Astrocyte (in vitro differentiated cells and primary cell): ENCODE measurements at regions not wholly inside any gene's neighbourhood (a gene's known extent, or its start where the extent isn't known, plus 50 kb on each side); places are given as distances from the start of the nearest gene placed in this dataset.

Experiments
- DNase-seq: peaks from one replicate; pipeline ENCODE4 v3.0.0-alpha.2; 2010; ENCODE audit warnings: low read depth
- FAIRE-seq: peaks from 2 replicates; lab custom pipeline; 2011; peaks lifted over from hg19 to GRCh38; lab: Jason Lieb, UNC
- H2AFZ ChIP-seq: 2 replicates; pipeline ENCODE4 v1.6.0; 2012; ENCODE audit warnings: low read depth, low read length, inconsistent platforms
- H3K27ac ChIP-seq: 2 replicates; pipeline ENCODE4 v1.5.1; 2011; ENCODE audit warnings: low read depth, low read length, inconsistent platforms
- H3K27me3 ChIP-seq: 2 replicates; pipeline ENCODE4 v1.6.0; 2011; ENCODE audit warnings: low read length, inconsistent platforms; ENCODE audit not compliant: insufficient read depth
- H3K36me3 ChIP-seq: 2 replicates; pipeline ENCODE4 v1.5.1; 2011; ENCODE audit warnings: low read length, inconsistent platforms; ENCODE audit not compliant: insufficient read depth
- H3K4me1 ChIP-seq: 2 replicates; pipeline ENCODE4 v1.5.1; 2011; ENCODE audit warnings: low read length, inconsistent platforms; ENCODE audit not compliant: insufficient read depth
- H3K4me2 ChIP-seq: 2 replicates; pipeline ENCODE4 v1.6.0; 2012; ENCODE audit warnings: low read length, inconsistent platforms
- H3K4me3 ChIP-seq: 2 replicates; pipeline ENCODE4 v1.5.1; 2011; ENCODE audit warnings: low read depth, mild to moderate bottlenecking, low read length, inconsistent platforms; ENCODE audit not compliant: insufficient read depth
- H3K79me2 ChIP-seq: 2 replicates; pipeline ENCODE4 v1.6.0; 2012; ENCODE audit warnings: mild to moderate bottlenecking, low read length, inconsistent platforms; ENCODE audit not compliant: insufficient read depth
- H3K9ac ChIP-seq: 2 replicates; pipeline ENCODE4 v1.6.0; 2012; ENCODE audit warnings: mild to moderate bottlenecking, low read length, inconsistent platforms
- H3K9me3 ChIP-seq: 2 replicates; pipeline ENCODE4 v1.5.1; 2012; ENCODE audit warnings: low read depth, mild to moderate bottlenecking, low read length, inconsistent platforms; ENCODE audit not compliant: insufficient read depth
- H4K20me1 ChIP-seq: 2 replicates; pipeline ENCODE4 v1.6.0; 2012; ENCODE audit warnings: low read length, inconsistent platforms; ENCODE audit not compliant: insufficient read depth
- H3K27ac Mint-ChIP-seq: one replicate; pipeline ENCODE4 v1.8.0; 2021; ENCODE audit warnings: mild to moderate bottlenecking, mixed read lengths; ENCODE audit not compliant: unreplicated experiment
- H3K27me3 Mint-ChIP-seq: one replicate; pipeline ENCODE4 v1.8.0; 2021; ENCODE audit warnings: low read depth, mixed read lengths; ENCODE audit not compliant: unreplicated experiment
- H3K36me3 Mint-ChIP-seq: one replicate; pipeline ENCODE4 v1.8.0; 2021; ENCODE audit warnings: low read depth, mixed read lengths; ENCODE audit not compliant: unreplicated experiment
- H3K4me1 Mint-ChIP-seq: one replicate; pipeline ENCODE4 v1.8.0; 2021; ENCODE audit warnings: low read depth, mixed read lengths; ENCODE audit not compliant: unreplicated experiment
- H3K4me3 Mint-ChIP-seq: one replicate; pipeline ENCODE4 v1.8.0; 2021; ENCODE audit warnings: mild to moderate bottlenecking, moderate library complexity, mixed read lengths; ENCODE audit not compliant: unreplicated experiment
- H3K9me3 Mint-ChIP-seq: one replicate; pipeline ENCODE4 v1.8.0; 2021; ENCODE audit warnings: mild to moderate bottlenecking, mixed read lengths; ENCODE audit not compliant: unreplicated experiment
- EZH2 ChIP-seq: IDR thresholded peaks from 2 replicates; pipeline ENCODE4 v1.6.1; 2012; ENCODE audit warnings: mild to moderate bottlenecking, low read length, inconsistent platforms; ENCODE audit not compliant: insufficient read depth
- TF ChIP-seq, protein P1 (sequence below): IDR thresholded peaks from 2 replicates; pipeline ENCODE4 v1.5.1; 2011; ENCODE audit warnings: low read depth, mild to moderate bottlenecking, inconsistent platforms, low read length, moderate library complexity; ENCODE audit not compliant: insufficient read depth

GRCh38 chr18:34448662-34449061 lies 223.9 kb upstream of the NOL4 start:
- no peak overlapping the region for H3K4me3 ChIP-seq
- TF ChIP-seq, protein P1, sequence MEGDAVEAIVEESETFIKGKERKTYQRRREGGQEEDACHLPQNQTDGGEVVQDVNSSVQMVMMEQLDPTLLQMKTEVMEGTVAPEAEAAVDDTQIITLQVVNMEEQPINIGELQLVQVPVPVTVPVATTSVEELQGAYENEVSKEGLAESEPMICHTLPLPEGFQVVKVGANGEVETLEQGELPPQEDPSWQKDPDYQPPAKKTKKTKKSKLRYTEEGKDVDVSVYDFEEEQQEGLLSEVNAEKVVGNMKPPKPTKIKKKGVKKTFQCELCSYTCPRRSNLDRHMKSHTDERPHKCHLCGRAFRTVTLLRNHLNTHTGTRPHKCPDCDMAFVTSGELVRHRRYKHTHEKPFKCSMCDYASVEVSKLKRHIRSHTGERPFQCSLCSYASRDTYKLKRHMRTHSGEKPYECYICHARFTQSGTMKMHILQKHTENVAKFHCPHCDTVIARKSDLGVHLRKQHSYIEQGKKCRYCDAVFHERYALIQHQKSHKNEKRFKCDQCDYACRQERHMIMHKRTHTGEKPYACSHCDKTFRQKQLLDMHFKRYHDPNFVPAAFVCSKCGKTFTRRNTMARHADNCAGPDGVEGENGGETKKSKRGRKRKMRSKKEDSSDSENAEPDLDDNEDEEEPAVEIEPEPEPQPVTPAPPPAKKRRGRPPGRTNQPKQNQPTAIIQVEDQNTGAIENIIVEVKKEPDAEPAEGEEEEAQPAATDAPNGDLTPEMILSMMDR: no peak
- TF ChIP-seq EZH2: no peak
- H3K9me3 ChIP-seq: no peaks in the 10 kb centered on the region
- H3K4me1 Mint-ChIP-seq: no peaks in the 10 kb centered on the region
- DNase-seq: no peak
- H3K79me2 ChIP-seq: no peaks in the 10 kb centered on the region
- no peaks in the 10 kb centered on the region for H3K27me3 ChIP-seq
- H3K36me3 Mint-ChIP-seq: no peaks in the 10 kb centered on the region
- no peaks in the 10 kb centered on the region for H3K36me3 ChIP-seq
- no peak overlapping the region for H3K27ac ChIP-seq
- H3K9ac ChIP-seq: no peak overlapping the region
- H4K20me1 ChIP-seq: no peaks in the 10 kb centered on the region
- no peak overlapping the region for H3K27ac Mint-ChIP-seq
- H3K27me3 Mint-ChIP-seq: no peaks in the 10 kb centered on the region
- no peak overlapping the region for H3K4me2 ChIP-seq
- H3K9me3 Mint-ChIP-seq: no peaks in the 10 kb centered on the region
- H3K4me1 ChIP-seq: no peaks in the 10 kb centered on the region
- FAIRE-seq: no peak
- no peak overlapping the region for H2AFZ ChIP-seq
- H3K4me3 Mint-ChIP-seq: no peak overlapping the region

DNA sequence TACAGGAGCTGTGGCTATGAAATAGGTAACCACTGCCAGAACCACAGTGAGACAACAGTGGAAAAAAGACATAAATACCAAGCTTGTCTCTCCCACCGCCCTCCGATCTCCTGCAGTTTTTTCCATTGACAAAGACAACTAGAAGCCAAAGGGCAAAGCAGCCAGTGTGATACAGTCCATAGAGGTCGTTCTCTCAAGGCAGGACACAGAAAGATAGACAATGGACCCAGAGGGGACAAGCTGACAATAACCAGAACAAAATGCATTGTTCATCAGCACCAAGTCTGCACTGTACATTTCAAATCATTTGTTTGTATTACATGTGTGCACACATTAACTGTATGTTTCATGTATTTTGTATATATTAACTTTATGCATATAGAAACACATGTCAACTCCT lies 233.0 kb upstream of the NOL4 start:
- Histone ChIP-seq H4K20me1 (no peaks in the 10 kb centered on the region), H3K27ac (no peak overlapping the region), H2AFZ (no peak overlapping the region), H3K4me3 (no peak overlapping the region), H3K4me2 (no peak overlapping the region), H3K4me1 (no peaks in the 10 kb centered on the region), H3K27me3 (no peaks in the 10 kb centered on the region), H3K9ac (no peak overlapping the region), H3K36me3 (no peaks in the 10 kb centered on the region), H3K9me3 (no peaks in the 10 kb centered on the region), H3K79me2 (no peaks in the 10 kb centered on the region)
- DNase-seq: no peak
- TF ChIP-seq EZH2: no peak
- TF ChIP-seq, protein P1: no peak
- no peaks in the 10 kb centered on the region for H3K4me1 Mint-ChIP-seq
- H3K27me3 Mint-ChIP-seq: no peaks in the 10 kb centered on the region
- no peak overlapping the region for H3K27ac Mint-ChIP-seq
- no peak overlapping the region for H3K4me3 Mint-ChIP-seq
- FAIRE-seq: no peak
- peaks cover 2% of the 10 kb centered on the region for H3K9me3 Mint-ChIP-seq
- H3K36me3 Mint-ChIP-seq: no peaks in the 10 kb centered on the region

DNA sequence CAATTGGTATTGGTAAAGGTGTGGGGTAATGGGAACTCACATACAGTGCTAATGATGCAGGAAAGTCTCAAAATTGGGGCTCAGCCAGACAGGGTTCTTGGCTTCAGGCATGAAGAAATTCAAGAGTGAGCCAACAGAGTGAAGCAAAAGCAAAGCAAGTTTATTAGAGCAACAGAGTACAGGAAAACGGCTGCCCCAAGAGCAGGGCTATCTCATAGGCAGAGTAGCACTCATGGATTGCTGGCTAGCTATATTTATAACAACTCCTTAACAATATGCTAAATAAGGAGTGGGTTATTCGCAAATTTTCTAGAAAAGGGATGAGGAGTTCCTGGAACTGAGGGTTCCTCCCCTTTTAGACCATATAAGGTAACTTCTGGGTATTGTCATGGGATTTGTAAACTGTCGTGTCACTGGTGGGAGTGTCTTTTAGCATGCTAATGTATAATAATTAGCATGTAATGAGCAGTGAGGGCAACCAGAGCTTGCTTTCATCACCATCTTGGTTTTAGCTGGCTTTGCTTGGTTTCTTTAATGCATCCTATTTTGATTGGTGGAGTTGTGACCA lies 233.8 kb upstream of the NOL4 start:
- FAIRE-seq: no peak
- Mint-ChIP-seq H3K27me3 (no peaks in the 10 kb centered on the region), H3K27ac (no peak overlapping the region), H3K4me3 (no peak overlapping the region), H3K4me1 (no peaks in the 10 kb centered on the region), H3K9me3 (peaks cover 2% of the 10 kb centered on the region), H3K36me3 (no peaks in the 10 kb centered on the region)
- Histone ChIP-seq H3K79me2 (no peaks in the 10 kb centered on the region), H3K9ac (no peak overlapping the region), H2AFZ (no peak overlapping the region), H3K36me3 (no peaks in the 10 kb centered on the region), H4K20me1 (no peaks in the 10 kb centered on the region), H3K4me2 (no peak overlapping the region), H3K27me3 (no peaks in the 10 kb centered on the region), H3K27ac (no peak overlapping the region), H3K4me1 (no peaks in the 10 kb centered on the region), H3K4me3 (no peak overlapping the region), H3K9me3 (no peaks in the 10 kb centered on the region)
- TF ChIP-seq, protein P1: no peak
- no peak for TF ChIP-seq EZH2
- DNase-seq: no peak
